H54 (cell line): ENCODE measurements at regions not wholly inside any gene's neighbourhood (a gene's known extent, or its start where the extent isn't known, plus 50 kb on each side); places are given as distances from the start of the nearest gene placed in this dataset.

ENCODE experiments used
- DNase-seq: peaks from one replicate; pipeline ENCODE4 v3.0.0; 2011; ENCODE audit warnings: low spot score, mixed read lengths; ENCODE audit not compliant: insufficient read length
- FAIRE-seq: peaks from 3 replicates; lab custom pipeline; 2011; peaks lifted over from hg19 to GRCh38; lab: Jason Lieb, UNC
- POLR2A ChIP-seq: IDR thresholded peaks from 2 replicates; pipeline ENCODE4 v1.6.1; 2011; ENCODE audit warnings: low read depth, mild to moderate bottlenecking, low read length

GRCh38 chr3:152104847-152105415, 163.8 kb upstream of the MBNL1 start:
- FAIRE-seq (no peak), DNase-seq (no peak)
- TF ChIP-seq POLR2A: no peak

- no peak for TF ChIP-seq POLR2A
- FAIRE-seq: no peak
- no peak for DNase-seq
These were observed 163.3 kb upstream of the MBNL1 start for GRCh38 chr3:152105446-152105845.

GRCh38 chr3:152109038-152109437, 159.7 kb upstream of the MBNL1 start:
- DNase-seq (no peak), FAIRE-seq (no peak)
- TF ChIP-seq POLR2A: no peak

- FAIRE-seq (no peak), DNase-seq (no peak)
- TF ChIP-seq POLR2A: no peak
These were observed 155.3 kb upstream of the MBNL1 start for GRCh38 chr3:152113413-152113812.

- no peak for FAIRE-seq
- DNase-seq: no peak
- no peak for TF ChIP-seq POLR2A
These were observed 154.6 kb upstream of the MBNL1 start for GRCh38 chr3:152113992-152114651.

- DNase-seq (no peak), FAIRE-seq (peak; percentile 64)
- no peak for TF ChIP-seq POLR2A
These were observed 148.0 kb upstream of the MBNL1 start for GRCh38 chr3:152120601-152121269.

- FAIRE-seq (peak; percentile 93), DNase-seq (peak; percentile 22)
- TF ChIP-seq POLR2A: no peak
These were observed 147.5 kb upstream of the MBNL1 start for GRCh38 chr3:152121270-152121636.

- DNase-seq (no peak), FAIRE-seq (peak; percentile 30)
- TF ChIP-seq POLR2A: no peak
These were observed 145.9 kb upstream of the MBNL1 start for GRCh38 chr3:152122851-152123250.

- peak; percentile 38 for FAIRE-seq
- DNase-seq: no peak
- no peak for TF ChIP-seq POLR2A
These were observed 145.3 kb upstream of the MBNL1 start for GRCh38 chr3:152123457-152123856.

GRCh38 chr3:152126260-152126659, 142.5 kb upstream of the MBNL1 start:
- TF ChIP-seq POLR2A: no peak
- DNase-seq: no peak
- FAIRE-seq: peak; percentile 52

- DNase-seq (no peak), FAIRE-seq (no peak)
- no peak for TF ChIP-seq POLR2A
These were observed 141.7 kb upstream of the MBNL1 start for GRCh38 chr3:152127058-152127457.

- TF ChIP-seq POLR2A: no peak
- FAIRE-seq: no peak
- no peak for DNase-seq
These were observed 140.4 kb upstream of the MBNL1 start for GRCh38 chr3:152128356-152128755.

- DNase-seq (no peak), FAIRE-seq (no peak)
- no peak for TF ChIP-seq POLR2A
These were observed 129.1 kb upstream of the MBNL1 start for GRCh38 chr3:152139651-152140050.

GRCh38 chr3:152146461-152146860, 122.3 kb upstream of the MBNL1 start:
- FAIRE-seq (no peak), DNase-seq (no peak)
- no peak for TF ChIP-seq POLR2A

- FAIRE-seq (no peak), DNase-seq (no peak)
- TF ChIP-seq POLR2A: no peak
These were observed 121.0 kb upstream of the MBNL1 start for GRCh38 chr3:152147748-152148147.
